ENCODE measurements at regions not wholly inside any gene's neighbourhood (a gene's known extent, or its start where the extent isn't known, plus 50 kb on each side); places are given as distances from the start of the nearest gene placed in this dataset.
A peak's percentile ranks its signal among the peaks of the same experiment; 100 is the strongest.
"Not testable (repeated sequence)": the region's sequence is repeated elsewhere in the genome, so short reads cannot be mapped to it uniquely, and the experiment has no call there.

DNA sequence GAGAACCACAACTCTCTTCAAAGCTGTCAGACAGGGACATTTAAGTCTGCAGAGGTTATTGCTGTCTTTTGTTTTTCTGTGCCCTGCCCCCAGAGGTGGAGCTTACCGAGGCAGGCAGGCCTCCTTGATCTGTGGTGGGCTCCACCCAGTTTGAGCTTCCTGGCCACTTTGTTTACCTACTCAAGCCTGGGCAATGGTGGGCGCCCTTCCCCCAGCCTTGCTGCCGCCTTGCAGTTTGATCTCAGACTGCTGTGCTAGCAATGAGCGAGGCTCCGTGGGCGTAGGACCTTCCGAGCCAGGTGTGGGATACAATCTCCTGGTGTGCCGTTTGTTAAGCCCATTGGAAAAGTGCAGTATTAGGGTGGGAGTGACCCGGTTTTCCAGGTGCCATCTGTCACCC lies 822.1 kb downstream of the KCNMA1 start:
- DNase-seq (ENCODE audit: low read depth in 4 of 4, low spot score in 2 of 4), result not testable (repeated sequence)

DNA sequence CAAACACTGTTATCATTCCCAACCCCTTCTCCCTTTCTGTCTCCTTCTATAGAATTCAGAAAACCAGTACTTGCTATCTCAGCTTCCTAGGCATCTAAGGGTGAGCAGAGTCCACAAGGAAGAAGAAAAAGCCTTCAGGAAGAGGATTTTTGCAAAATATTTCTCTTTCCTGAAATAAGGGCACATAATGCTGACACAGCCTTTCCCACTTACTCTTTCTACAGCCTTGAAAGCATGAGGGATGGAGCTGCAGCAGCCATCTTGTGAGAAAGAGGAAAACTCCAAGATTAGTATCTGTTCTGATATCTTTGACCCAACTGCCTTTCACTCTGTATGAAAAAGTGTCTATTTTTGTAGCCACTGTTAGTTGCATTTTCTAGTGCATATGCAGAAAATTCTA lies 826.2 kb downstream of the KCNMA1 start:
- DNase-seq (ENCODE audit: low read depth in 4 of 4, low spot score in 2 of 4), result no peak

DNA sequence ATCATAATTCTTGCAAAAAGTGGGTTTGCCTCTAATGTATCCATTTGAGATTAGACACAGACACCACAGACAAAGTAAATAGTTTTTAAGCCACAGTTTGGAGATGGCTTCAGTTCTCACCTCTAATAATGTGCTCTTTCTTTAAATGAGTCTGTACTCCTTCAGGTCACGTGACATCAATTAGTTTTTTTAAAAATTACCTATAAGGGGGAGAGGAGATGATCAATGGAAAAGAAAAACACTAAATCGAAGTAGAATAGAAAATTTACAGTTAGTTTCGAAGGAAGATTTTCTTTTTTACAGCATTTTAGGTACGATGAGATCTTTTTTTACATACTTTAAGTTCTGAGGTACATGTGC lies 849.2 kb downstream of the KCNMA1 start:
- DNase-seq (ENCODE audit: low read depth in 4 of 4, low spot score in 2 of 4), result no peak

DNA sequence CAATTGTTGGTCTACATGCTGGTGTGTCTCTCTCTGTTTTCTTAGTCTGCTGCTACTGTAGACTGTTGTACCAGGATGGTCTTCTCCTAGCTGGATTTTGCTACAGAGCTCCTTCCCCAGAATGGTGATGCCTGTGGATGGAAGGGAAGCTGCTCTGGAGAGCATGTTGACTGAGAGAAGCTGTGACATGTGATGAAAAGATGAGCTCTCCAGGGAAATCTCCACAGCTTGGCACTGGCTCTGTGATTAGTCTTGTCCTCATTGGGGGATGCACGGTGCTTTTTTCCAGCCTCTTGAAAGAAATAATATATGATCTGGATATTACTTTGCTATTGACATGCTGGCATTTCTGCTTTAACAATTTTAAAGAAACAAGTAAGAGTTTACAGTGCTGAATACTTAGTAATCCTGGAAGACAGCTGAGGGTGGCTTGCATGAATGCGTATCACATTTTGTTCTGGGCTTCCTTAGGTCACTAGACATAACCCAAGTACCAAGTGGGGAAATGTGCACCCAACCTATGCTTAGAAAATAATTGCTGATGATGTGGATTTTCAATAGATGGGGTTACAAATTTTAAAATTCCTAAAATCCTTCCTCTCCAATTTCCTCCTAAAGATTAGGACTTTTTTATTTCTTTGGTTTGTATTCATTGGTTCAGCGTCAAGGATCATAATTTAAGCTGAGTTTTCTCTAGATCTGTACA lies 849.7 kb downstream of the KCNMA1 start:
- DNase-seq (ENCODE audit: low read depth in 4 of 4, low spot score in 2 of 4), result no peak

DNA sequence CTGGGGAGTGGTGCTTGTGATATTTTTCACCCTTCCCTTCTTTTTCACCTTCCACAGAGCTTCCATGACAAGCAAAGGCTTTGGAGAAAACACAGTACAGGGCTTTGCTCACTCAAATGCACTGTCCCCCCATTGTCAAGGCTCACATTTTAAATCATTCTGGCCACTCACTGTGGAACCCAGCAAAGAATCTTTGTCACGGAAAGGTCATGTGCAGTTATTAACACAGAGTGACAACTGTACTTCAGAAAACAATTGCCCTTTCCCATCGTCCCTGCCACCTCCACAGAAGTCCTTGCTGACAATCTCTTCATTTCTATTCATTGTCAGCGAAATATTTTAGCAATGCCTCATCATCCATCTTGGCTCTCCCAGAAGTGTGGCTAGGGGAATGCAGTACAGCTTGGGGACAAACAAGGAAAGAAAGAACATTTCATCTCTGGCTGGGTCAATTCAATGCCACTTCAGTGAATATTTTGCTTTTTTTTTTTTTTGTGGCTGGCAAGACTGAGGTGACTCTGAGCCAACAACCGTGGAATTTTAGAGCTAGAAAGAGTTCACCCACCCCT lies 851.0 kb downstream of the KCNMA1 start:
- DNase-seq (ENCODE audit: low read depth in 4 of 4, low spot score in 2 of 4), result no peak

DNA sequence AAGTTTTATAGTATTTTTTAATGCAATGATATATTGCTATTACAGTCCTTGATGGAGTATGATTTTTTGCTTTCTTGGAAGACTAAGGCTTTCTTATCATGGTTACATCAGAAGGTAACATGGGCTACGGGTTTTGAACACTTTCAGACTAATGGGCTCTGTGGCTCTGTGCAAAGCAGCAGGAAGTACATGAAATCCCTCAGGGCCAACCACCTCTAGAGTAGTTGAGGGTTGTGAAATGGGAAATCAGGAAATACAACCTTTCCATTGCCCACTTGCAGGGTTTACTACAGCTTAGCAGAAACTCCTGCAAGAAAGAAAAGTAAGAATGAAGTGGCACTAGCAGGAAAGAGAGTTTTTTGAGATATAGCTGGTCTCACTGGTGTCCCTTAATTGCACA lies 853.5 kb downstream of the KCNMA1 start:
- no peak for DNase-seq (ENCODE audit: low read depth in 4 of 4, low spot score in 2 of 4)

DNA sequence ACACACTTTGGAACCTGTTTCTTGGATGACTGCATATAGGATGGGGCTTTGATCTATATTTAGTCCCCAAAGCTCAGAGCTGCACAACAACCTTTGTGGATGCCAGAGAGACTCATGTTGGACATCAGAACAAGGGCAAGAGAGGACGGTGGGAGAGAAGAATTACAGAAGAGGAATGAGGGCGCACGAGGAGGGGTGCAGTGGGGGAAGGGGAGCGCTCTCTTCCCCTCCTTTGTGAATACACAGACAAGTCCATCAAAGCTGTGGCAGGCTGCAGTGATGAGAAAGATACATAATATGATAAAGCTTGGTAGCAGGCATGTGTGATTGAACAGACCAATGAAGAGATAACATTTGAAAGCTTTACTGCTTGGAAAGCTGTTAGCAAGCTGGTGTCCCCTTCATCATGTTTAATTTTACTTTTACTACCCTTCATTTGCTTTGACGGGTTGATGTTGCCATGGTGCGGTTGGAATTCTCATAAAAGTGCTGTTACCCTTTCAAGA lies 857.8 kb downstream of the KCNMA1 start:
- DNase-seq (ENCODE audit: low read depth in 4 of 4, low spot score in 2 of 4), result peak in 2 of 4 donors; percentile 2 to 15

DNA sequence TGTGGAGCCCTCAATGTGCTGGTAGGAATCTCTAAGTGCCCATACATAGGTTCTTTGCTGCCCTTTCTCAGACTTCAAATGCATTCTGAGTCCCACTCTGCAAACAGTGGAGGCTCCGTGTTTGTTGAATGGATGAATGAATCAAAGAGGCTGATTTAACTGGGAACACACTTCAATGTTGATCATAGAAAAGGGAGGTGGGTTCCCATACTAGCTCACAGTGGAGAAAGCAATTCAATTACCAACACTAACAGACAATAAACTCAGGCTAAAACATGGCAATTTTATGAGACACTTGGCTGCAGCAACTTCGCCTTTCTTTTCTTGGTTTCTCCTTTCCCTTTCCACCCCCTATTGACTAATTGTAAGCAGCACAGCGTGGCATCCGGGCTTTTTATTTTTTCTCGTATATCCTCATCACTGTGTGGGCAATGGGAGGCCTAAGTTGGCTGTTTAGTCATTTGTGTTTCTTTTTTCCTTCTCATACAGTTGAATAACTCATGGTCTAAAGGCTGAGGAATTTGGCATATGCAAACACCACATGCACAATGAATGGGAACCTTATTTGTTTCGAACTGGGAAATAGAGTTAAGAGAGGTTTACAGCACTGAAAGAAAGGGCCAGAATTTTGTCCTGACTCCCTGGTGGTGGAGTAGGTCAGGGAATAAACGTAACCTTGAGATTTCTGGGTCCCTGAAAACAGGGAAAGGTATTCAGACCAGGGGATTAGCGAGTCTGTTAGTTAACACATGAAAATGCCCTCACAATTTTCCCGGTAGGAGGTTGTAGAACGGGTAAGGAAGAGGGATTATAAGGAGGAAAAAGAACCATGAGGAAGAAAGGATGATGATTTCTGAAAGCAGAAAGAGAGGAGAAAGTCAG lies 858.5 kb downstream of the KCNMA1 start:
- peak in 2 of 4 donors; percentile 8 to 13 for DNase-seq (ENCODE audit: low read depth in 4 of 4, low spot score in 2 of 4)

DNA sequence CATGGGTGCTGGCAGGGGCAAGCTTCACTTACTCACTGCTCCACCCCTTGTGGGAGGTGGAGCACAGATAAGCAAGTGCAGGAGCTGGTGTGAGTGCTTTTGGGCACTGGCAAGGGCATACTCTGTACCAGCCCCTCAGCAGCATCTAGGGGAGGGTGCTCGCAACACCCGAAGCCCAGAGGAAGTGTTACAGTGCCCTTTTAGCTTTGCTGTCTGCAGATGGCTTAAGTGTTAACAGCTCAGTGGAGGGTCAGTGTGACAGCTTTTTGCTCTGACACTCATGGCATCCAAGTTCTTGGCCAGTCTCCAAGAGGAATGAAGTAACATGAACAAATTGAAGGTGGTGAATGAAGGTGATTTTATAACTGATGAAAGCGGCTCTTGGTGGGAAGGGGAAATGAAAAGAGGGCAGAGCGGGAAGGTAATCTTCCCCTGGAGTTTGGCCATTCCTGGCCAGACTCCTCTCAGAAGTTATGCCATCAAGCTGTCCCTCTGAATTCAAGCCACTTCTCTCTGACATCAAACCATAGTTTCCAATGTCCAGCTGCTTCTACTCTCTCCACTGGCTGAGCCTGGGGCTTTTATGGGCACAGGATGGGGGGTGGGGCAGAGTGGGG lies 862.5 kb downstream of the KCNMA1 start:
- DNase-seq (ENCODE audit: low read depth in 4 of 4, low spot score in 2 of 4), result no peak

DNA sequence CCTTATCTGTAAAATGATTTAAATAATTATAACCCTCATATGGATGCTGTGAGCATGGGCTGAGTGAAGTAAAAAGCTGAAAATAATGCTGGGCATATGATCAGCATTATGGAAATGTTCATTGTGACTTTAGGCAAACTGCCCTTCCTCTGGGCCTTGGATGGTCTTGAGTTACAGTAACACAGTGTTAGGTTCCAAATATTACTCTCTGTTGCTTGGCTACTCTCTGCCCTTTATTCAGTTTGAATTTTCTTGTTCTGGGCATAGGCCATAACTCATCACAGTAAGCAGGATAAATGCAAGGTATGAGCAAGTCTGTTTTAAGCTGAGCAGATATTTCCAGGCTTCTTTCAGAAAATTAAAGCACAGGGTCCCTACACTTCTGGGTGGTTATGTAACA lies 868.0 kb downstream of the KCNMA1 start:
- no peak for DNase-seq (ENCODE audit: low read depth in 4 of 4, low spot score in 2 of 4)

DNA sequence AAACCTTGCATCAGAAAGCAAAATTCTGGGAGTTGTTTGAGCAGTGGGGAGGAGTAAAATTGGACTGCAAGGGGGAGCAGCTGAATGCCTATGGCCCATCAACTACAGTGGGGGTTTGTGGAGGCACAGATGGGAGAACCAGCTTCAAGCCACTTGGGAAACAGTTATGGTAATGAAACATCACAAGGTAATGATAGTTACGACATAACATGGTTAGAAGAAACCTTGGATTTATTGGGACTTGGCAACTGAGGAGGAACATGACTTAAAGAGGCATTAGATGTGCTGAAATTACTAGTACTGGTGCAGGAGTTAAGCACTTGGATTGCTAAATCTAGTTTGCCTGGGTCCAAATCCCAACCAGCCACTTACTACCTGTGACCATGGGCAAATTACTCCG lies 868.4 kb downstream of the KCNMA1 start:
- DNase-seq (ENCODE audit: low read depth in 4 of 4, low spot score in 2 of 4), result no peak

DNA sequence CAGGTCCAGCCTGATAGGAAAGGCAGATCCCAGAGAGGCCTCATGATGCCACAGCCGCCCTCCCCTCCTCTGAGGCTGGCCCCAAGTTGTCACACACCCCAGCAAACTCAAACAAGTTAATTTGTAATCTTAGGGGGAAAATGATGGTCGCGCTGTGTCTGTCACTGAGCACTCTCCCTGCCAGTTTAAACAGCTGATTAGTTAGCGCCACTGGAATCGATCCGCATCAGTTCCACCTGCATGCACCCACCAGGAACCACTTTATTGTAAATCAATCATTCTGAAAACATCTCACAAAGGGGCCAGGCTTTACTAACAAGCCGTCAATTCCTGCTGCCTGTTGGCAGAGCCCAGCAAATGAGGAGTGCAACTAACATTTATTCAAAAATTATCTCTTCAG lies 870.9 kb downstream of the KCNMA1 start:
- no peak for DNase-seq (ENCODE audit: low read depth in 4 of 4, low spot score in 2 of 4)

DNA sequence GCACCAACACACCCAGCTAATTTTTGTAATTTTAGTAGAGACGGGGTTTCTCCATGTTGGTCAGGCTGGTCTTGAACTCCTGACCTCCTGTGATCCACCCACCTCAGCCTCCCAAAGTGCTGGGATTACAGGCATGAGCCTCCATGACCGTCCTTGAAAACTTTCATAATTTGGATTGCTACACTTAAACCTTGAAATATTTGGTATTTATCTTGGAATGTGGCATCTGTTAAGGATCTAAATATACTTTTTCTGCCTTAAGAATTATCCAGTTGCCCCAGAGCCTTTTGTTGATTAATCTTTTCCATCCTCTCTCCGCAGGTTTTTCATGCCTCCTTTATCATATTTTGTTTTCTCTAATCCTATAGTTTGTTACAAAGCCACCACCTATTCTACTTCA lies 872.7 kb downstream of the KCNMA1 start:
- not testable (repeated sequence) for DNase-seq (ENCODE audit: low read depth in 4 of 4, low spot score in 2 of 4)

DNA sequence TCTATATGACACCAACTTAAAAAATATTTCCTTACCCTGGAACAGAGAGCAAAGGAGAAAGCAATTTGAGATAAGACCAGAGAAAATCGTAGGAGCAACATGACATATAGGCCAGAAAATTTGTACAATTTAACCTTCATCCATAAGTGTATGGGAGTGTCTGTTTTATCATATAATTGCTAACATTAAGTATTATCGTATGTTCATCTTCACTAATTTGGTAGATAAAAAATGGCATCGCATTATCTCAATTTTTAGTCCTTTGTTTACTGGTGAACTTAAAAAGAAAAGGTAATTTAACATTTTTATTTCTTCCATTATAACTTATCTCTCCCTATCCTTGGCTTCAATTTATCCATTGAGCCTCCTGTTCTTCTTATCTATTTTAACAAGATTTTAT lies 873.4 kb downstream of the KCNMA1 start:
- no peak for DNase-seq (ENCODE audit: low read depth in 4 of 4, low spot score in 2 of 4)

DNA sequence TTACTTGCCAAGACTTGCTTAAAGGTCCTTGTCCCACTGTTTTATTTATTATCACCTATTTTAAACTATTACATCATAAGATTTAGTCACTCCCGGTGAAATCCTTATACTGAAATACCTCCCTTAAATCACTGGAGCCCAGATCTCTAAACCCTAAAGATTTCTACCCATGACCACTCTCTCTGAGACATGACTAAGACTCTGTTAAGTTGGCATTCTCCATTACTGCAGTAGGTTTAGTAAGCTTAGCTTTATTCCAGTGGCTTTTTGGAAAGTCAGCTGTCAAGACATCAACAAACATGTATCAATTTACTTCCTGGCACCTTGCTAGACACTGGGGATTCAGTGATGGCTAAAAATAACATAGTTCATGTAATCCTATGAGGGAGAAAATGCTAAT lies 874.2 kb downstream of the KCNMA1 start:
- DNase-seq (ENCODE audit: low read depth in 4 of 4, low spot score in 2 of 4), result no peak

DNA sequence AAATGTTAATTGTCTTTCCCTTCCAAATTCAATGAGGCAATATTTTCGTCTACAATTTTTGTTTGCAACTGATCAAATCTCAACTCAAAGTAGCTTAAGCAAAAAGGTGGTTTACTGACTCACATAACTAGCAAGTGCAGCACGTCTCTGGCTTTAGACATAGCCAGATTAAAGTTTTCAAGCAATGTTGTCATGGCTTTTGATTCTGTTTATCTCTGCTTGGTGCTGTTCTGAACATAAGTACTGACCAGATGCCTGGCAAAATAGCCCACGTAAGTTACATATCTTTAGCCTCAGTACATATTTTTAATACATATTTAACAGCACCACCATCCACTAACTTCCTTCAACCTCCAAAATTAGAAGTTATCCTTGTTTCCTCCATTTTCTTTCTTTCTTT lies 877.9 kb downstream of the KCNMA1 start:
- DNase-seq (ENCODE audit: low read depth in 4 of 4, low spot score in 2 of 4), result no peak

DNA sequence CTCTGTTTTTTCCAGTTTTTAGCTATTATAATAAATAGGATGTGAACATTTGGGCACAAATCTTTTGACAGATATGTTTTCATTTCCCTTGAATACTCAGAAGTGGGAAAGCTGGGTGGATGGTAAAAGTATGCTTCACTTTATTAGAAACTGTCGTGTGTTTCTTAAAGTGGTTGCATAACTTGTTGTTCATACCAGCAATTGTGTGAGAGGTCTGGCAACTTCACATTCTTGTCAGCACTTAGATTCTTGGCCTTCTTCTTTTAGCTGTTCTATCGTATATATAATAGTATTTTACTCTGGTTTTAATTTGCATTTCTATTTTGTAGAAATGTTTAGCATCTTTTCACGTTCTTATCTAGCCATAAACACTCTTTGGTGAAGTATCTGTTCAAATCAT lies 894.4 kb downstream of the KCNMA1 start:
- DNase-seq (ENCODE audit: low read depth in 4 of 4, low spot score in 2 of 4), result no peak

DNA sequence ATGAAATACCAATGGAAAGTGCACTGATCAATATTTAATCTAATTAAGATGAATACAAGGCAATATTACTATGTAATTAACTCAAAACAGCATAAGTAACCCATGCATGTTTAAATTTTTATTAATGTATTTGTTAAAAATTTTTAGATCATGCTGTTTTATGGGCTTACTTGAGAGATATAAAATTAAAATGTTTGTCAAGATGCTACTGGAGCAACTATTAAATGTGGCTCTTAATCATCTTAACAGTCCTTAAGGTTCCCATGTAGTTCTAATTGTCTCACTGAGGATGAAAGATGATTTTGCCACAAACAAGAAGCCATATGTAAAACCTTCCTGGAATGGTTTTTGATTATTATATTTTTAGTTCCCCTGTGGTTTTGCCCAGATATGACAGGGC lies 897.1 kb downstream of the KCNMA1 start:
- DNase-seq (ENCODE audit: low read depth in 4 of 4, low spot score in 2 of 4), result no peak

DNA sequence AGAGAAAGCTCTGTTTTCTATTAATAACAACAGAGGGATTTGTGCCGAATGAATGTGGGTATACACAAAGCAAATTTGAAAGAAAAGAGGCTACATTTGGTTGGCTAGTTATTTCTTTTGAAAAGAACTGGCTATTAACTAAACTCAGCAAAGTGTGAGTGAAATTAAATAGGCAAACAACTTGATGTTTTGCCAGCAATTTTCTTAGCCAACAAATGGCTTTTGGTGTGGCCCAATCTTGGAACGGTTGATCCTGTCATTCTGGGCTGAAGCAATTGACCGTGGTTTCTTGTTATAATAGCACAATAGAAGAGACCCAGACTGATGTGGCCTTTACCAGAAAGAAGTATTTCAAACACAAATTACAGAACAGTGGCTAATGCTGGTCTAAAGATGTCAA lies 898.6 kb downstream of the KCNMA1 start:
- DNase-seq (ENCODE audit: low read depth in 4 of 4, low spot score in 2 of 4), result no peak

DNA sequence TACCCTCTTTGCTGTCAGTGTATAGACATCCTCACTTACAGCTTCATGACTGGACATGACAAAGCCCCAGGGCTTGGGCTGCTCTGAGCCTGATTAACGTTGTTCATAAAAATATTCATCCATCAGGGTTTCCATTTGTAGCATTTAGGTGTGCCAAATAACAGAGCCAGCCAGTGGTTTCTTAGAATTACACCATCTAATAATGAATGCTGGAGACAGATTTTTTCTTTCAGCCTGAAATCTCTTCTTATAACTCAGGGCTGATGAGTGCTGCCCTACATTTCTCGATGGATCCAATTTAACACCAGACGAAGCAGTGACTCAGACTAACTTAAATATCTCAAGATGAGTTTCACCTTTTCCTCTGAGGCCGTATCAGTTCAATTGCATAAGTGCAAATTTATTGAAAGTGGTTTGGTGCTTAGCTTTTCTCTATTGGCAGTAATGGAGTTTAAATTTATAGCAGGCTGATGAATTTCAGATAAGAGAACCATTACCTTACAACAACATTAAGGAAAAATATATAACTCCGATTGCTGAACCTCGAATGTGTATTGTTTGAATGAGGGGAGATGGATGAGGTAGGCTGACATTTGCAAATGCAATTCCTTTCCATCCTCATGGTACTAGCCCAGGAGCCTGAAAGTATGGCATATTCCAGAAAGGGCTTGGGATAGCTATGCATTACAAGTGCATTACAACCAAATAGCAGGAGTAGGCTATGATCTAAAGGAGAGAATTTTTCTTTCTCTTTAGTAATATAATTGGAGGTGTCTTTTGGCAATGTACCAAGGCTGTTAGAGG lies 900.6 kb downstream of the KCNMA1 start:
- DNase-seq (ENCODE audit: low read depth in 4 of 4, low spot score in 2 of 4), result no peak
